ENCODE measurements at regions not wholly inside any gene's neighbourhood (a gene's known extent, or its start where the extent isn't known, plus 50 kb on each side); places are given as distances from the start of the nearest gene placed in this dataset.
A peak's percentile ranks its signal among the peaks of the same experiment; 100 is the strongest.

- WGBS (ENCODE audit: extremely low coverage, insufficient read length, low lambda C conversion rate), result no CpG with 5 or more reads among the region's 3 CpGs
- no peaks in the 10 kb centered on the region for H3K9me3 ChIP-seq (ENCODE audit: control insufficient read depth, low read depth, low read length)
- H3K9ac ChIP-seq (ENCODE audit: extremely low read depth, insufficient read length, low read length), result no peak overlapping the region
Measured at GRCh38 chr13:22325761-22326160, 654.9 kb downstream of the FGF9 start.

More at GRCh38 chr13:22325761-22326160, 654.9 kb downstream of the FGF9 start:
- peaks cover 2% of the 10 kb centered on the region; the same call in 1 of the 2 replicates for H3K4me1 ChIP-seq (ENCODE audit: insufficient read depth, low read length)
- no peak overlapping the region for H4K8ac ChIP-seq (replicated peaks; ENCODE audit: insufficient read length, low read depth, low read length)
- H3K27me3 ChIP-seq (ENCODE audit: insufficient read depth, low read length), result no peaks in the 10 kb centered on the region
- H3K56ac ChIP-seq (ENCODE audit: insufficient read length, low read depth, low read length), result no peak overlapping the region
- H3K27ac Mint-ChIP-seq, result peak overlapping the region; percentile 60 to 91 (median 72); a peak in 5 of 7 replicates
- H4K91ac ChIP-seq (ENCODE audit: insufficient read length, low read depth, low read length), result no peak overlapping the region
- no peaks in the 10 kb centered on the region for H3K79me1 ChIP-seq (ENCODE audit: insufficient read depth, low read depth, low read length, poor library complexity, severe bottlenecking)
- H2BK12ac ChIP-seq (ENCODE audit: insufficient read length, low read depth, low read length), result no peak overlapping the region
- H2BK5ac ChIP-seq (ENCODE audit: insufficient read length, low read length), result no peak overlapping the region
- H2BK15ac ChIP-seq (ENCODE audit: low read depth, low read length), result no peak overlapping the region
- no peak for TF ChIP-seq CTCF (conservative IDR thresholded peaks at IDR 0.05)
- H3K27ac ChIP-seq (ENCODE audit: insufficient read length, low read depth, low read length), result no peak overlapping the region
- no peaks in the 10 kb centered on the region for H3K23me2 ChIP-seq (ENCODE audit: insufficient read length, low read depth, low read length, poor library complexity, severe bottlenecking)
- peak; percentile 59 for DNase-seq
- H2BK120ac ChIP-seq (ENCODE audit: low read depth, low read length, poor library complexity, severe bottlenecking), result no peak overlapping the region
- no peak overlapping the region for H3K14ac ChIP-seq (ENCODE audit: insufficient read depth, low read length)
- peaks cover 0 to 4% of the 10 kb centered on the region in 2 experiments; a peak in 3 of 5 replicates for H3K9me3 Mint-ChIP-seq
- H3K4me2 ChIP-seq (ENCODE audit: insufficient read depth, insufficient read length, low read length), result no peak overlapping the region
- no peak overlapping the region for H2BK20ac ChIP-seq (ENCODE audit: low read depth, low read length, poor library complexity, severe bottlenecking)
- no peak overlapping the region for H3K18ac ChIP-seq (ENCODE audit: insufficient read length, low read depth, low read length)
- H3K4me3 Mint-ChIP-seq, result no peak overlapping the region
- H3K79me2 ChIP-seq (ENCODE audit: insufficient read depth, low read length), result no peaks in the 10 kb centered on the region
- no peak overlapping the region for H2AK5ac ChIP-seq (ENCODE audit: insufficient read length, low read length)
- H3K23ac ChIP-seq (ENCODE audit: insufficient read length, low read depth, low read length), result no peak overlapping the region
- no peaks in the 10 kb centered on the region for H3K27me3 Mint-ChIP-seq (ENCODE audit: low read depth)
- H2AFZ ChIP-seq (ENCODE audit: low read length), result peak overlapping the region; percentile 65
- no peak overlapping the region for H4K5ac ChIP-seq (ENCODE audit: insufficient read length, low read depth, low read length)
- no peak overlapping the region for H3K4ac ChIP-seq (ENCODE audit: low read depth, low read length)
- H4K20me1 ChIP-seq (ENCODE audit: control insufficient read depth, insufficient read depth, insufficient read length), result no peaks in the 10 kb centered on the region
- no peaks in the 10 kb centered on the region; a peak in 1 of 7 replicates for H3K36me3 Mint-ChIP-seq (ENCODE audit: insufficient read depth in 1 of 3, low read depth in 3 of 3)
- peaks cover 10 to 13% of the 10 kb centered on the region in 2 experiments for H3K4me1 Mint-ChIP-seq
- H3T11ph ChIP-seq (ENCODE audit: low read length), result no peak overlapping the region
